Kidney (tissue), 13 donors: ENCODE measurements at regions not wholly inside any gene's neighbourhood (a gene's known extent, or its start where the extent isn't known, plus 50 kb on each side); places are given as distances from the start of the nearest gene placed in this dataset.

Experiments used
- DNase-seq, 5 donors: peaks; one replicate each; pipeline ENCODE4 v3.0.0-alpha.2; 2013 to 2020
- FAIRE-seq: peaks from 2 replicates; lab custom pipeline; 2012; peaks lifted over from hg19 to GRCh38; lab: Jason Lieb, UNC
- H3K27ac ChIP-seq, 2 donors: one replicate each; pipeline ENCODE4 v1.7.0; 2013; ENCODE audit warnings: low read depth in 2 of 2, low read length in 2 of 2, inconsistent platforms in 1 of 2
- H3K27me3 ChIP-seq: one replicate; pipeline ENCODE4 v1.7.1; 2013; ENCODE audit warnings: low read length, inconsistent platforms; ENCODE audit not compliant: control insufficient read depth, insufficient read depth
- H3K36me3 ChIP-seq, 3 donors: one replicate each; pipeline versions ENCODE4 v1.7.0 to v1.7.1; 2013; ENCODE audit warnings: low read length in 3 of 3, control low read depth in 1 of 3, inconsistent platforms in 1 of 3; ENCODE audit not compliant: insufficient read depth in 3 of 3, control insufficient read depth in 2 of 3
- H3K4me1 ChIP-seq, 3 donors: one replicate each; pipeline versions ENCODE4 v1.7.0 to v1.7.1; 2013; ENCODE audit warnings: low read length in 3 of 3, inconsistent platforms in 1 of 3, low read depth in 1 of 3; ENCODE audit not compliant: control insufficient read depth in 2 of 3, insufficient read depth in 2 of 3
- H3K4me3 ChIP-seq, 3 donors: one replicate each; pipeline versions ENCODE4 v1.7.0 to v1.8.1; 2013; ENCODE audit warnings: low read length in 3 of 3, control low read depth in 1 of 3, inconsistent platforms in 1 of 3
- H3K9ac ChIP-seq, 3 donors: one replicate each; pipeline versions ENCODE4 v1.7.0 to v1.7.1; 2013; ENCODE audit warnings: low read length in 3 of 3, control low read depth in 1 of 3, inconsistent platforms in 1 of 3
- H3K9me3 ChIP-seq, 3 donors: one replicate each; pipeline versions ENCODE4 v1.7.0 to v1.7.1; 2013; ENCODE audit warnings: low read length in 3 of 3, control low read depth in 1 of 3, inconsistent platforms in 1 of 3; ENCODE audit not compliant: control insufficient read depth in 2 of 3, insufficient read depth in 1 of 3
- CTCF ChIP-seq: IDR thresholded peaks from 3 replicates; pipeline ENCODE4 v1.5.1; 2012; ENCODE audit warnings: mild to moderate bottlenecking, moderate library complexity, borderline replicate concordance; ENCODE audit not compliant: insufficient read depth; ENCODE audit errors: extremely low read depth
- intact Hi-C: fragments of 100-400 bp; cut with DNase I; formaldehyde crosslinking; loops from one replicate; pipeline ENCODE4 v1.11.1; 2022
- donor health status: control.
- donor health status: control.
- donor health status: control.
- donor health status: control.
- donor health status: control.
- donor health status: DM: yes; HTN: yes; CAD: no.
- donor health status: Normal renal cell carcinoma (clear cell type).

- intact Hi-C loops = no loop called here
- FAIRE-seq = peak; percentile 52
Observed at GRCh38 chr6:154653853-154654252, 79.4 kb upstream of the SCAF8 start.

GRCh38 chr6:154656660-154657059, 76.6 kb upstream of the SCAF8 start:
- Histone ChIP-seq H3K9me3 (no peaks in the 10 kb centered on the region), H3K27me3 (no peaks in the 10 kb centered on the region), H3K9ac (no peak overlapping the region), H3K4me1 (peaks cover 0 to 3% (median 0%) of the 10 kb centered on the region in 3 donors), H3K27ac (no peak overlapping the region), H3K36me3 (no peaks in the 10 kb centered on the region), H3K4me3 (no peak overlapping the region)
- DNase-seq (no peak), FAIRE-seq (no peak)
- intact Hi-C loops = no loop called here
- TF ChIP-seq CTCF = no peak

More at GRCh38 chr6:154653853-154654252, 79.4 kb upstream of the SCAF8 start:
- H3K27ac ChIP-seq = no peak overlapping the region
- no peaks in the 10 kb centered on the region for H3K27me3 ChIP-seq
- peaks cover 0 to 3% (median 2%) of the 10 kb centered on the region in 3 donors for H3K4me1 ChIP-seq
- TF ChIP-seq CTCF = no peak
- no peak overlapping the region for H3K9ac ChIP-seq
- no peaks in the 10 kb centered on the region for H3K9me3 ChIP-seq
- H3K36me3 ChIP-seq = no peaks in the 10 kb centered on the region
- no peak overlapping the region for H3K4me3 ChIP-seq
- peak in 1 of 5 donors; percentile 66 for DNase-seq

DNA sequence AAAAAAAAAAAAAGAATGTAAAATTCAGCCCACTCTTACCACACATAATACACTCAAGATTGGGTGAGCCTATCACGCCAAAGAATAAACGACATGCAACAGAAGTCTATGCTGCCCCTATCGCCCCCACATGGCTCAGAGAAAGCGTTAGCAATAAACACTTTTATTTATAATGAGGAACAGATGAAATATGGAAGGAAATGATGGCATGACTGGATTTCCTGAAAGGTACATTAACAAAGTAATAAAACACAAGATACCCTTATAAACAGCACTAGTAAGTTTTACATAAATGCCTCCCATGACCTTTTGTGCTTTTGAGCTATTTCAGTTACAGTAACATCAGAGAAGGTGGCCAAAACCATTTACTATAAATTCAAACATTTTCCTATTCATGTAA, 71.4 kb upstream of the SCAF8 start:
- H3K36me3 ChIP-seq = no peaks in the 10 kb centered on the region
- FAIRE-seq = no peak
- intact Hi-C loops = no loop called here
- H3K27me3 ChIP-seq = no peaks in the 10 kb centered on the region
- no peak for TF ChIP-seq CTCF
- no peaks in the 10 kb centered on the region for H3K4me1 ChIP-seq
- no peak overlapping the region for H3K27ac ChIP-seq
- H3K9me3 ChIP-seq = no peaks in the 10 kb centered on the region
- H3K9ac ChIP-seq = no peak overlapping the region
- no peak for DNase-seq
- H3K4me3 ChIP-seq = no peak overlapping the region

DNA sequence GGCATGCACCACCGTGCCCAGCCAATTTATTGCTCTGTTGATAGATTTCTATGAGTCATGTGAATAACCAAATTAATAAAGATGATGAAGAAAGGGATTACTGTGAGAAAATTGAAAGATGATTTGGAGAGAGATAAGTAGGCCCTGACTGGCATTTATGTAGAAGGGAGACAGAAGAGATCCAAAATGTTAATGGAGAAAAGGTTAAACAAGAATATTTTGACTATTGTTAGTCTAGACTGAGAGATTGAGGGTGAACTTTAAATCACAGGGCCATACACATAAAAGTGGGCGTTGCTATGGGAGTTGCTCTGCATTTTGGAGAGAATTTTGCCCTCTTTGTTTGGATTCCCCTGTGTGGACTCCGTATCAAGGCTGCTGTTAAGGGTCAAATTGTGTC, 68.9 kb upstream of the SCAF8 start:
- no peaks in the 10 kb centered on the region for H3K4me1 ChIP-seq
- no peak for FAIRE-seq
- H3K4me3 ChIP-seq = no peak overlapping the region
- H3K27ac ChIP-seq = no peak overlapping the region
- intact Hi-C loops = no loop called here
- no peak for TF ChIP-seq CTCF
- no peaks in the 10 kb centered on the region for H3K27me3 ChIP-seq
- no peak overlapping the region for H3K9ac ChIP-seq
- H3K36me3 ChIP-seq = no peaks in the 10 kb centered on the region
- no peaks in the 10 kb centered on the region for H3K9me3 ChIP-seq
- no peak for DNase-seq
